ENCODE measurements at regions not wholly inside any gene's neighbourhood (a gene's known extent, or its start where the extent isn't known, plus 50 kb on each side); places are given as distances from the start of the nearest gene placed in this dataset.

DNA sequence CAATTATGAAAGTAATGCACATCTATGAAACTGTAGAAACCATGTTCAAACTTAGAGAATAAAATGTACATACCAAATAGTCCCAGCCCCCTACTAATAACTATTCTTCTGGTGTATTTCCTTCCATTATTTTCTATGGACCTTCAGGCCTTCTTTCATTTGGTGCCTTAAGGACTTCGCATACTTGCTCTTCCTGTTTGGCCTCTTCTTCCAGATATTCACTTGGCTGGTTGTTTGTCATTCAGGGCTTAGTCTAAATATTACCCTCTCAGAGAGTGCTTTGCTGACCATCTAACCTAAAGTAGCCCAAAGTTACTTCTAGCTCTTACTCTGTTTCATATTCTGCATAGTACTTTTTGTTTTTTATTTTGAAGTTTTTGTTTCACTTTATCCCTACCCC lies 70.3 kb upstream of the ARMCX2 start:
- no peaks in the 10 kb centered on the region for H3K4me1 ChIP-seq
- 60 to 75% (median 64%) methylated on average over 1 of the region's 1 CpG for WGBS, 3 donors
- H3K4me3 ChIP-seq = no peak overlapping the region
- TF ChIP-seq, protein P1, sequence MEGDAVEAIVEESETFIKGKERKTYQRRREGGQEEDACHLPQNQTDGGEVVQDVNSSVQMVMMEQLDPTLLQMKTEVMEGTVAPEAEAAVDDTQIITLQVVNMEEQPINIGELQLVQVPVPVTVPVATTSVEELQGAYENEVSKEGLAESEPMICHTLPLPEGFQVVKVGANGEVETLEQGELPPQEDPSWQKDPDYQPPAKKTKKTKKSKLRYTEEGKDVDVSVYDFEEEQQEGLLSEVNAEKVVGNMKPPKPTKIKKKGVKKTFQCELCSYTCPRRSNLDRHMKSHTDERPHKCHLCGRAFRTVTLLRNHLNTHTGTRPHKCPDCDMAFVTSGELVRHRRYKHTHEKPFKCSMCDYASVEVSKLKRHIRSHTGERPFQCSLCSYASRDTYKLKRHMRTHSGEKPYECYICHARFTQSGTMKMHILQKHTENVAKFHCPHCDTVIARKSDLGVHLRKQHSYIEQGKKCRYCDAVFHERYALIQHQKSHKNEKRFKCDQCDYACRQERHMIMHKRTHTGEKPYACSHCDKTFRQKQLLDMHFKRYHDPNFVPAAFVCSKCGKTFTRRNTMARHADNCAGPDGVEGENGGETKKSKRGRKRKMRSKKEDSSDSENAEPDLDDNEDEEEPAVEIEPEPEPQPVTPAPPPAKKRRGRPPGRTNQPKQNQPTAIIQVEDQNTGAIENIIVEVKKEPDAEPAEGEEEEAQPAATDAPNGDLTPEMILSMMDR (IDR thresholded peaks at IDR 0.05) = no peak
- no peak for DNase-seq
- H3K27me3 ChIP-seq (ENCODE audit: insufficient read depth in 3 of 3, low read length in 2 of 3) = peaks cover 0 to 7% (median 0%) of the 10 kb centered on the region in 3 donors
- intact Hi-C loops (cut with DNase I) = no loop called here
- no peaks in the 10 kb centered on the region for H3K9me3 ChIP-seq
- no peak overlapping the region for H3K27ac ChIP-seq
- no peaks in the 10 kb centered on the region for H3K36me3 ChIP-seq (ENCODE audit: insufficient read depth in 1 of 2, low read depth in 1 of 2)
- ATAC-seq = no peak
